Spleen (tissue), 7 donors: ENCODE measurements at regions not wholly inside any gene's neighbourhood (a gene's known extent, or its start where the extent isn't known, plus 50 kb on each side); places are given as distances from the start of the nearest gene placed in this dataset.

Experiments
- POLR2A ChIP-seq, 3 donors: fragments of 450-650 bp; IDR thresholded peaks; one replicate each; pipeline ENCODE4 v1.5.1; 2017; ENCODE audit warnings: antibody characterized with exemption in 3 of 3, mild to moderate bottlenecking in 1 of 3
- POLR2AphosphoS5 ChIP-seq, 3 donors: sonication (generic); formaldehyde crosslinking; IDR thresholded peaks; one replicate each; pipeline ENCODE4 v1.5.1; 2017; ENCODE audit warnings: antibody characterized with exemption in 3 of 3
- TF ChIP-seq, protein P1 (sequence below), 11 experiments: fragments of 200-600 bp in 7 of 11; fragments of 450-650 bp in 4 of 11; sonication (generic) in 4 of 11; IDR thresholded peaks in 8 of 11; conservative IDR thresholded peaks in 3 of 11; 1 replicate in 7 of 11; 2 replicates in 4 of 11; pipeline versions ENCODE4 v1.4.0 to v1.8.0; 2016 to 2021; ENCODE audit warnings: antibody characterized with exemption in 11 of 11, inconsistent platforms in 4 of 11, mild to moderate bottlenecking in 1 of 11
- donor health status: DM: no; HTN: no; CAD: no; lungs with moderate emphysema.
- donor health status: DM: no; HTN: no; CAD: no.
- donor health status: DM: no; HTN: no; CAD: no.

DNA sequence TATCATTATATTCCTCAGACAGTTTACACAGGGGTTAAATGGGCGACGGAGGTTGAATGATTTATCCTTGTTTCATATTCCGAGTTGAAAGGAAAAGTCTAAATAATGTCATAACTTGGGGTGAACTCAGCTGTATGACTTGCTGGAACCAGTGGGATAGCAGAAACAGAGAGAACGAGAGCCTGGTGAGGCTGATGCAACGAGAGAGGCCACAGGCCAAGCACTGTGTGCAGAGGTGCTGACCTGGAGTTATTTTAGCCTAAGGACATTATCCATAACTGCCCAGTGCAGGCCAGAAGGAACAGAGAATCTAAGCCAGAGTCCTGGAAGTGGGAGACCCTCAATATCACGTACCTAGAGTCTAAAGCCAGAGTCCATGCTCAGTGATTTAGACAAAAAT lies 394.9 kb downstream of the MAFB start:
- TF ChIP-seq, protein P1, sequence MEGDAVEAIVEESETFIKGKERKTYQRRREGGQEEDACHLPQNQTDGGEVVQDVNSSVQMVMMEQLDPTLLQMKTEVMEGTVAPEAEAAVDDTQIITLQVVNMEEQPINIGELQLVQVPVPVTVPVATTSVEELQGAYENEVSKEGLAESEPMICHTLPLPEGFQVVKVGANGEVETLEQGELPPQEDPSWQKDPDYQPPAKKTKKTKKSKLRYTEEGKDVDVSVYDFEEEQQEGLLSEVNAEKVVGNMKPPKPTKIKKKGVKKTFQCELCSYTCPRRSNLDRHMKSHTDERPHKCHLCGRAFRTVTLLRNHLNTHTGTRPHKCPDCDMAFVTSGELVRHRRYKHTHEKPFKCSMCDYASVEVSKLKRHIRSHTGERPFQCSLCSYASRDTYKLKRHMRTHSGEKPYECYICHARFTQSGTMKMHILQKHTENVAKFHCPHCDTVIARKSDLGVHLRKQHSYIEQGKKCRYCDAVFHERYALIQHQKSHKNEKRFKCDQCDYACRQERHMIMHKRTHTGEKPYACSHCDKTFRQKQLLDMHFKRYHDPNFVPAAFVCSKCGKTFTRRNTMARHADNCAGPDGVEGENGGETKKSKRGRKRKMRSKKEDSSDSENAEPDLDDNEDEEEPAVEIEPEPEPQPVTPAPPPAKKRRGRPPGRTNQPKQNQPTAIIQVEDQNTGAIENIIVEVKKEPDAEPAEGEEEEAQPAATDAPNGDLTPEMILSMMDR (IDR thresholded peaks at IDR 0.05 in 8 of 11, conservative IDR thresholded peaks at IDR 0.05 in 3 of 11), result no peak
- TF ChIP-seq POLR2A (IDR thresholded peaks at IDR 0.05), result no peak
- TF ChIP-seq POLR2AphosphoS5 (IDR thresholded peaks at IDR 0.05), result no peak
